Thyroid gland (tissue), 4 donors: ENCODE measurements at regions not wholly inside any gene's neighbourhood (a gene's known extent, or its start where the extent isn't known, plus 50 kb on each side); places are given as distances from the start of the nearest gene placed in this dataset.

Experiments
- DNase-seq, 2 donors: peaks; one replicate each; pipeline ENCODE4 v3.0.0-alpha.2; 2019
- H3K27ac ChIP-seq, 3 donors: fragments of 200-600 bp; sonication (generic); 1 replicate in 2 of 3; 2 replicates in 1 of 3; pipeline ENCODE4 v1.5.1; 2016 to 2019; ENCODE audit warnings: mild to moderate bottlenecking in 1 of 3, moderate library complexity in 1 of 3
- H3K27me3 ChIP-seq: fragments of 200-600 bp; sonication (generic); one replicate; pipeline ENCODE4 v1.5.1; 2019
- H3K36me3 ChIP-seq, 2 donors: fragments of 200-600 bp; sonication (generic); one replicate each; pipeline ENCODE4 v1.5.1; 2016 to 2019
- H3K4me1 ChIP-seq, 2 donors: fragments of 200-600 bp; sonication (generic); one replicate each; pipeline ENCODE4 v1.5.1; 2017 to 2019
- H3K4me3 ChIP-seq, 3 donors: fragments of 200-600 bp; sonication (generic); replicated peaks in 1 of 3; 1 replicate in 2 of 3; 2 replicates in 1 of 3; pipeline ENCODE4 v1.5.1; 2016; ENCODE audit warnings: mild to moderate bottlenecking in 1 of 3
- H3K9me3 ChIP-seq: fragments of 200-600 bp; sonication (generic); one replicate; pipeline ENCODE4 v1.5.1; 2017
- POLR2A ChIP-seq, 2 donors: fragments of 450-650 bp; IDR thresholded peaks; one replicate each; pipeline ENCODE4 v1.6.1; 2017; ENCODE audit warnings: antibody characterized with exemption in 2 of 2, mild to moderate bottlenecking in 2 of 2, moderate library complexity in 1 of 2
- WGBS, 2 donors: methylation state at CpG; one replicate each; pipeline ENCODE4 v1.1.5; 2017; 5-methylcytosine and 5-hydroxymethylcytosine counted together
- intact Hi-C: fragments of 100-400 bp; cut with DNase I; formaldehyde crosslinking; loops from one replicate; pipeline ENCODE4 v1.15.1; 2023
- TF ChIP-seq, protein P1 (sequence below), 6 experiments: fragments of 200-600 bp in 3 of 6; fragments of 450-650 bp in 3 of 6; sonication (generic) in 3 of 6; IDR thresholded peaks; one replicate each; pipeline ENCODE4 v1.5.1; 2016 to 2019; ENCODE audit warnings: antibody characterized with exemption in 6 of 6, mild to moderate bottlenecking in 2 of 6, inconsistent platforms in 1 of 6, moderate library complexity in 1 of 6

DNA sequence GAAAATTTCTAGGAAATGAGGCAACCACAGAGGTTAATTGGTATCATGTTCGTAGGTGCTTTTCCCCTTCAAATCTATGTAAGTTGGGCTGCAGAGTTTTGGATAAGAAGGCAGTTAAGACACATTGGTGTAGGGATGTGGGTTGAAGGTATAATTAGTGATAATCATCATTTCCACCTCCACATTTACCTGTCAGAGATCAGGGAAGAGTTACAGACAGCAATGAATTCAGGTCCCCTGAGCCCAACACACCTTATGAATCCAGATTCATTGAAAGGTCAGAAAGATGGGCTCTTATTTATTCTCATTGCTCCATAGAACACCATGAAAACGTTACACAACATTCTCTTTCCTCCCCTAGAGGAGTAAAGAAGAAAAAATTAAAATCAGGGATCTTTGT, 308.7 kb downstream of the C11orf87 start:
- TF ChIP-seq, protein P1, sequence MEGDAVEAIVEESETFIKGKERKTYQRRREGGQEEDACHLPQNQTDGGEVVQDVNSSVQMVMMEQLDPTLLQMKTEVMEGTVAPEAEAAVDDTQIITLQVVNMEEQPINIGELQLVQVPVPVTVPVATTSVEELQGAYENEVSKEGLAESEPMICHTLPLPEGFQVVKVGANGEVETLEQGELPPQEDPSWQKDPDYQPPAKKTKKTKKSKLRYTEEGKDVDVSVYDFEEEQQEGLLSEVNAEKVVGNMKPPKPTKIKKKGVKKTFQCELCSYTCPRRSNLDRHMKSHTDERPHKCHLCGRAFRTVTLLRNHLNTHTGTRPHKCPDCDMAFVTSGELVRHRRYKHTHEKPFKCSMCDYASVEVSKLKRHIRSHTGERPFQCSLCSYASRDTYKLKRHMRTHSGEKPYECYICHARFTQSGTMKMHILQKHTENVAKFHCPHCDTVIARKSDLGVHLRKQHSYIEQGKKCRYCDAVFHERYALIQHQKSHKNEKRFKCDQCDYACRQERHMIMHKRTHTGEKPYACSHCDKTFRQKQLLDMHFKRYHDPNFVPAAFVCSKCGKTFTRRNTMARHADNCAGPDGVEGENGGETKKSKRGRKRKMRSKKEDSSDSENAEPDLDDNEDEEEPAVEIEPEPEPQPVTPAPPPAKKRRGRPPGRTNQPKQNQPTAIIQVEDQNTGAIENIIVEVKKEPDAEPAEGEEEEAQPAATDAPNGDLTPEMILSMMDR (IDR thresholded peaks at IDR 0.05) = no peak
- TF ChIP-seq POLR2A (IDR thresholded peaks at IDR 0.05) = no peak
- no peaks in the 10 kb centered on the region for H3K4me1 ChIP-seq
- intact Hi-C loops = no loop called here
- no peaks in the 10 kb centered on the region for H3K9me3 ChIP-seq
- no peaks in the 10 kb centered on the region for H3K27me3 ChIP-seq
- H3K27ac ChIP-seq = no peak overlapping the region
- 59 to 66% methylated on average over 2 of the region's 2 CpGs for WGBS, 2 donors
- H3K36me3 ChIP-seq = no peaks in the 10 kb centered on the region
- H3K4me3 ChIP-seq = no peak overlapping the region
- DNase-seq = no peak

DNA sequence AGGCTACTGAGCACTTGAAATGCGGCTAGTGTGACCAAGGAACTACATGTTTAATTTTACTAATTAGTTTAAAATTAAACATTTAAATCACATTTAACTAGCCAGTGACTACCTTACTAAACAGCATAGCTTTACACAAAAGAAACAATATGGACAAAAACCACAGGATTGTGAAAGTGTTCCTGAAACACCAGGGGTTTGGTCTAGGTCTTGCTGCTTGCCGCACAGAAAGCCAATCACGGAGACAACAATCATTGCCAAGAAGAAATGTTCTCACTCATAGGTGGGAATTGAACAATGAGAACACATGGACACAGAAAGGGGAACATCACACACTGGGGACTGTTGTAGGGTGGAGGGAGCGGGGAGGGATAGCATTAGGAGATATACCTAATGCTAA, 309.5 kb downstream of the C11orf87 start:
- intact Hi-C loops = no loop called here
- Histone ChIP-seq H3K36me3 (no peaks in the 10 kb centered on the region), H3K4me3 (no peak overlapping the region), H3K9me3 (no peaks in the 10 kb centered on the region), H3K4me1 (no peaks in the 10 kb centered on the region), H3K27me3 (no peaks in the 10 kb centered on the region), H3K27ac (no peak overlapping the region)
- TF ChIP-seq, protein P1 (IDR thresholded peaks at IDR 0.05) = no peak
- no peak for TF ChIP-seq POLR2A (IDR thresholded peaks at IDR 0.05)
- 91 to 93% methylated on average over 4 of the region's 4 CpGs for WGBS, 2 donors
- no peak for DNase-seq

DNA sequence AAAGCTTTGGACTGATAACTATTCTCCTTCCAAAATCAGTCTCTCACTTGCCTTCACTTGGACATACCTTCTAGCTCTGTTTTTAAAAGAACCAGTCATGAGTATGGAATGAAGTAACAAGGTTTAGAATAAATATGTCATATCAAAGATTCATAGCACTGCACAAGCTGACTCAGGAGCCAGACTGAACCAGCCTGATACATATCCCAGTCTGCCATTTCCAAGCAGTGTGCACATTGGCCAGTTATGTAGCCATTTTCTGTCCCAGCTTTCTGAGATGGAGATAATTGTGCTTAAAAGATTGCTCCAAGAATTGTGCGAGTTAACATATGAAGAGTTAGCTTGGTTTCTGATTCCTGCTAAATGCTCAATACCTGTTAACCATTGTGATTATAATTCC, 311.3 kb downstream of the C11orf87 start:
- WGBS, 2 donors = 86 to 91% methylated on average over 1 of the region's 1 CpG
- intact Hi-C loops = no loop called here
- DNase-seq = no peak
- Histone ChIP-seq H3K36me3 (no peaks in the 10 kb centered on the region), H3K4me1 (no peaks in the 10 kb centered on the region), H3K9me3 (no peaks in the 10 kb centered on the region), H3K27me3 (no peaks in the 10 kb centered on the region), H3K4me3 (no peak overlapping the region), H3K27ac (no peak overlapping the region)
- TF ChIP-seq, protein P1 (IDR thresholded peaks at IDR 0.05) = no peak
- no peak for TF ChIP-seq POLR2A (IDR thresholded peaks at IDR 0.05)

DNA sequence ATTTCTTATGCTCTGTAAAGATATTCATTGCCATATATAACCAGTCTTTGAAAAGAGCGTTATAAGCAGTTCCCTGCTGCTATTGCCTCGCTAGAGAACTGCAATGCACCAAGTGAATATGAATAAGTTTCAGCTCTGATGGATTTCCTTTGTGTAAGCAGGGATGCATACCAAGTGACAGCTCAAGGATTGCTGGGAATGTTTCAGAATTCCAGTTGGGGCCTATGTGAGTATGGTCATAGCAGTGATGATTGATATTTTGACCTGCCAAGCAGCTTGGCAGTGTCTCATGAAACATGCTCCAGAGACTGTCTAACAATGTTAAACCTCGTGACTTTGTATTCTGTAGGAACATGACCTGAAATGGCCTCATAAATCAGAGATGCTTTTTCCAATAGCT, 312.6 kb downstream of the C11orf87 start:
- Histone ChIP-seq H3K9me3 (no peaks in the 10 kb centered on the region), H3K27me3 (no peaks in the 10 kb centered on the region), H3K36me3 (no peaks in the 10 kb centered on the region), H3K4me1 (no peaks in the 10 kb centered on the region), H3K27ac (no peak overlapping the region), H3K4me3 (no peak overlapping the region)
- TF ChIP-seq, protein P1 (IDR thresholded peaks at IDR 0.05) = no peak
- TF ChIP-seq POLR2A (IDR thresholded peaks at IDR 0.05) = no peak
- intact Hi-C loops = no loop called here
- WGBS, 2 donors = 76 to 78% methylated on average over 3 of the region's 3 CpGs
- DNase-seq = no peak

DNA sequence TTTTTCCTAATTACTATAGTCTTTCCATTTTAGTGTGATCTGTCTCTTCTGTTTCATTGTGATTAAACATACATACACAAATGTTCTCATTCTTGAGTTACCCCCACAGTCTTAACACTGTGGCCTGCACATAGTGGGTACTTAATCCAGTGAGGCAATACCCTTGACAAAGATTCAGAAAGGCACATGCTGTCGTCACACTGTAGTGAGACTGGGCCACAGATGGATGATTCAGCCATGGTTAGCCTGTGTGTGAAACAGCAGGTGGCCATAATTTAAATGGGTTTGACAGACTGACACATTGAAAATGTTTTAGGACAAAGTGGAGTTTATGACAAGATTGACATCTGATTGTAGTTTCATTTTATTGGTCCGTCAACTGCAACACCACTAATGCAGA, 313.1 kb downstream of the C11orf87 start:
- TF ChIP-seq POLR2A (IDR thresholded peaks at IDR 0.05) = no peak
- TF ChIP-seq, protein P1 (IDR thresholded peaks at IDR 0.05) = no peak
- H3K9me3 ChIP-seq = no peaks in the 10 kb centered on the region
- no peaks in the 10 kb centered on the region for H3K27me3 ChIP-seq
- H3K36me3 ChIP-seq = no peaks in the 10 kb centered on the region
- intact Hi-C loops = no loop called here
- no peaks in the 10 kb centered on the region for H3K4me1 ChIP-seq
- 87 to 96% methylated on average over 2 of the region's 2 CpGs for WGBS, 2 donors
- DNase-seq = no peak
- H3K27ac ChIP-seq = no peak overlapping the region
- H3K4me3 ChIP-seq = no peak overlapping the region
